Coronary artery (tissue), 2 donors: ENCODE measurements at regions not wholly inside any gene's neighbourhood (a gene's known extent, or its start where the extent isn't known, plus 50 kb on each side); places are given as distances from the start of the nearest gene placed in this dataset.
"Not testable (repeated sequence)": the region's sequence is repeated elsewhere in the genome, so short reads cannot be mapped to it uniquely, and the experiment has no call there.

Experiments
- DNase-seq: peaks from one replicate; pipeline ENCODE4 v3.0.0-alpha.2; 2017; ENCODE audit warnings: low spot score
- H3K27ac ChIP-seq, 2 donors: fragments of 200-600 bp; sonication (generic); one replicate each; pipeline ENCODE4 v1.5.1; 2016 to 2019
- H3K4me3 ChIP-seq: fragments of 200-600 bp; sonication (generic); 2 replicates; pipeline ENCODE4 v1.5.1; 2016; ENCODE audit warnings: mild to moderate bottlenecking, moderate library complexity
- TF ChIP-seq, protein P1 (sequence below): fragments of 200-600 bp; sonication (generic); IDR thresholded peaks from one replicate; pipeline ENCODE4 v1.5.1; 2019; ENCODE audit warnings: antibody characterized with exemption

DNA sequence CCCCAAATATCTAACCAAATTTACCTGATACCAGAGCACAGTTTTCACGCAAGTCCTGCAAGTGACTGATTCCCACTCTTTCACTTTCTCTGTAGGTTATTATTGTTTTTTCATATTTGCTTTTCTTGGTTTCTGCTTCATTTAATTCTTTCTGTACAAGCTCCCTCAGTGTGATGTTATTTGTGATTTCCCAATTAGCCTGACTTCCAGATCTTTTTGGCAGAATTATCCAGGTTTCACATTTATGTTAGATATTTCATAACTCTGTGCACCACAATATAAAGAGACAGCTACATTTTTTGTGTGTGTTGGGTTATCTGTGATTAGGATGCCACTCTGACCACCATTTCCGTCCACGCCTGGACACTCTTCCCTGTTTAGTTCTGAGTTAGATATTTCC is 381.5 kb upstream of the CNTNAP2 start:
- H3K4me3 ChIP-seq = no peak overlapping the region
- no peak overlapping the region for H3K27ac ChIP-seq
- DNase-seq = no peak
- TF ChIP-seq, protein P1, sequence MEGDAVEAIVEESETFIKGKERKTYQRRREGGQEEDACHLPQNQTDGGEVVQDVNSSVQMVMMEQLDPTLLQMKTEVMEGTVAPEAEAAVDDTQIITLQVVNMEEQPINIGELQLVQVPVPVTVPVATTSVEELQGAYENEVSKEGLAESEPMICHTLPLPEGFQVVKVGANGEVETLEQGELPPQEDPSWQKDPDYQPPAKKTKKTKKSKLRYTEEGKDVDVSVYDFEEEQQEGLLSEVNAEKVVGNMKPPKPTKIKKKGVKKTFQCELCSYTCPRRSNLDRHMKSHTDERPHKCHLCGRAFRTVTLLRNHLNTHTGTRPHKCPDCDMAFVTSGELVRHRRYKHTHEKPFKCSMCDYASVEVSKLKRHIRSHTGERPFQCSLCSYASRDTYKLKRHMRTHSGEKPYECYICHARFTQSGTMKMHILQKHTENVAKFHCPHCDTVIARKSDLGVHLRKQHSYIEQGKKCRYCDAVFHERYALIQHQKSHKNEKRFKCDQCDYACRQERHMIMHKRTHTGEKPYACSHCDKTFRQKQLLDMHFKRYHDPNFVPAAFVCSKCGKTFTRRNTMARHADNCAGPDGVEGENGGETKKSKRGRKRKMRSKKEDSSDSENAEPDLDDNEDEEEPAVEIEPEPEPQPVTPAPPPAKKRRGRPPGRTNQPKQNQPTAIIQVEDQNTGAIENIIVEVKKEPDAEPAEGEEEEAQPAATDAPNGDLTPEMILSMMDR = no peak

DNA sequence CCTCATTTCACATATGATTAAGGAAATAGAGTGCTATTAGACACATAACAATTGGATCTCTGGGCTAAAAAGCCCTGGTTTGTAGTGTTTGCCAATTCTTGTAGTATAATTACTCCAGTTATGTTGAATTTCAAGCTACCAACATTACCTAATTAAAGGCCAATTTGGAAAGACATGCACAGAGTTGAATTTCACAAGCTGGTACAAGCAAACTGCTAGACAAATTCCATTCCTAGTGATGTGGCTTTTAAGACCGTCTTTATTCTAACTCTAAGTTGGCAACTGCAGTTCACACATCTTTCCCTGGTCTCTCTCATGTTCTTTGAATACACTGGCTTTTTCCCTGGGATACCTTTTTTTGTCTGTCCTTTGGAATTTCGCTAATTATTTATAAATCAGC is 384.1 kb upstream of the CNTNAP2 start:
- no peak for DNase-seq
- Histone ChIP-seq H3K27ac (no peak overlapping the region), H3K4me3 (no peak overlapping the region)
- TF ChIP-seq, protein P1 = no peak

DNA sequence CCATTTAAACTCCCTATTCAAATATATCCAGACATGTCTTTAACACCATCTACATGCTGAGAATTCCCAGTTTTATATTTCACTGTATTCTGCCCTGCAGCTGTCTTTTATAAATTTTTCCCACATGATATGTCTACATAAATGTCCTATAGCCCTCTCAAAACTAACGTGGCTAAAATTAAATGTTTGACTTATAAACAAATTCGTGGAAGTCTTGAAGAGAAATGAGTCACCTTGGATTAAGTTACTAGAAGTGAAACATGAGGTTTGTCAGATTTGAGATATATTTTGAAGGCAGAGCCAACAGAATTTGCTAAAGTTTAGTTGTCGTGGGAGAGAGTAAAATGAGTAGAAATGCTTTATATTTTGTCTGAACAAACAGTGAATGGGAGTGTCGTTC is 386.9 kb upstream of the CNTNAP2 start:
- H3K4me3 ChIP-seq = no peak overlapping the region
- no peak overlapping the region for H3K27ac ChIP-seq
- TF ChIP-seq, protein P1 = no peak
- DNase-seq = no peak

DNA sequence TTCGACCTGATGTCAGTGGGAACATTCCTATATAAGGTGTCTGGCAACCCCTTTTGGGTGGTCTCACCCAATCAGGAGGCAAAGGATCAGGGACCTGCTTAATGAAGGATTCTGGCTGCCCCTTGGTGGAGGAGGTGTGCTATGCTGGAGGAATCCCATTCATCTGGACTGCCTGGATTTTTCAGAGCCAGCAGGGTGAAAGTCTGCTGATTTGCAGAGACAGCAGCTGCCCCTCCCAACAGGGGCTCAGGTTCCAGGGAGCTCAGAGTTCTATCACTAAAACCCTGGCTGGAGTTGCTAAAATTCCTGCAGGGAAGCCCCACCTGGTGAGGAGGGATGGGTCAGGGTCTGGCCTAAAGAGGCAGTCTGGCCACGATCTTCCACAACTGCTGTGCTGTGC is 398.5 kb upstream of the CNTNAP2 start:
- no peak for DNase-seq
- Histone ChIP-seq H3K27ac (no peak overlapping the region), H3K4me3 (no peak overlapping the region)
- TF ChIP-seq, protein P1 = no peak

DNA sequence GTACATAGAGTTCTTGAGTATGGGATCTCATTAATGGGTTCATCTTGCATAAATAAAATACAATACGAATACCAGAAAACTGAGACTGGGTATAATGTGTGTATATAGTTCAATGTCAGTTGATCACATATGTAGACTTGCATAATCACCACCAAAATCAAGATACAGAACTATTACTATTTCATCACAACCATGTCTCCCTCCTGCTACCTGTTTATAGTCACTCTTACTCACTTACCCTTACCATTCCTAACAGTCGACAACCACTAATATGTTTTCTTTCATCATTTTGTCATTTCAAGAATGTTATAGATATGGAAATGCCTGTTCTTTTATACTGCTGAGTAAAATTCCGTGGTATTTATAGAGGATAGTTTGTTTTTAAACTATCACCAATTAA is 416.1 kb upstream of the CNTNAP2 start:
- DNase-seq = no peak
- no peak overlapping the region for H3K27ac ChIP-seq
- TF ChIP-seq, protein P1 = no peak

DNA sequence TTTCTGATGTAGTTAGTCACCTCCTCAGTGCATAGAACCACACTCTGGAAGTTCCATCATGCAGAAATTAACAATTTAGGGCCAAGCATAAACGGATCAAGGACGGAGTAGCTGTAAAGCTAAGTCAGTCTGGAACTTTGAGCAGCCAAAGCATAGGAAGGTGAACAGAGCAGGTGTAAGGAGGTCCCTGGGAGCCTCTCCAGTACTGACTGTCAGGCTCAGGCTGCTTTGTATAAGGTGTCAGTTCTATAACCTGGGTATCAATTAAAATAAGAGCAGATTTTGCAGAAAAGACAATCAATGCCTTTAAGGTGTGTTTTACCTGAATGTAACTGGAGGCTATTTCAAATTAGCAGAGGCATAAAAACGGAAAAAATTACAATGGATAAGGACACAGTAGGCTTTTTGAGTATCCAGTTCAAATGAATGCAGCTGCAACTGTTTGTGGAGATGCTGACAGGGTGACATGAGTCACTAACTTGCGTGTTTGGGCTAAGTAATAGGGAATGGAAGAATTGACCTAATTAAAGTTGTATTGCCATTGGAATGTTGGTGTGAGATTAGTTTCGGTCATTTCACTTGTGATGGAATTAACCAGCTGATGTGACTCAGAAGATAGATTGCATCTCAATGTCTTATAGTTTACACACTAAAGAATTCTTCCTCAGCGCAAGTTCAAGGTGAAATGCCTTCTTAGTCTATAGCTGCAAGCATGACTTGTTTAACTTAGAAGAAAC is 417.9 kb upstream of the CNTNAP2 start:
- no peak for DNase-seq

More for the DNA sequence above, 416.1 kb upstream of the CNTNAP2 start:
- no peak overlapping the region for H3K4me3 ChIP-seq

DNA sequence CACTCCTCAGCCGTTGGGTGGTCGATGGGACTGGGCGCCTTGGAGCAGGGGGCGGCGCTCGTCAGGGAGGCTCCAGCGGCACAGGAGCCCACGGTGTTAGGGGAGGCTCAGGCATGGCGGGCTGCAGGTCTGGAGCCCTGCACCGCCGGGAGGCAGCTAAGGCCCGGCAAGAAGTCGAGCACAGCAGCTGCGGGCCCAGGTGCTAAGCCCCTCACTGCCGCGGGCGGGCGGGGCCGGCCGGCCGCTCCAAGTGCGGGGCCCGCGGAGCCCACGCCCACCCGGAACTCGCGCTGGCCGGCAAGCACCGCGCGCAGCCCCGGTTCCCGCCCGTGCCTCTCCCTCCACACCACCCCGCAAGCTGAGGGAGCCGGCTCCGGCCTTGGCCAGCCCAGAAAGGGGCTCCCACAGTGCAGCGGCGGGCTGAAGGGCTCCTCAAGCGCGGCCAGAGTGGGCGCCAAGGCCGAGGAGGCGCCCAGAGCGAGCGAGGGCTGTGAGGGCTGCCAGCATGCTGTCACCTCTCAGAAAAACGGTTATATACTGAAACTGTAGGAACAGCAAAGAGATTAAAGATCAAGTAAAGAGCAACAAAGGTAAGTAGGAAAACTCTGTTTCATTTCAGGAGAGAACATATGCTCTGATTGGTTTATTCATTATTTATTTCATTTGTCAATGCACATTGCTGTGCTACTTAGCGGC is 419.0 kb upstream of the CNTNAP2 start:
- H3K4me3 ChIP-seq, H3K27ac ChIP-seq, DNase-seq: not testable (repeated sequence)

More for the DNA sequence above, 417.9 kb upstream of the CNTNAP2 start:
- no peak overlapping the region for H3K27ac ChIP-seq
- H3K4me3 ChIP-seq = no peak overlapping the region
- TF ChIP-seq, protein P1 = no peak
